SK-N-MC (cell line): ENCODE measurements at regions not wholly inside any gene's neighbourhood (a gene's known extent, or its start where the extent isn't known, plus 50 kb on each side); places are given as distances from the start of the nearest gene placed in this dataset.
"Not testable (repeated sequence)": the region's sequence is repeated elsewhere in the genome, so short reads cannot be mapped to it uniquely, and the experiment has no call there.

Experiments
- DNase-seq: peaks from one replicate; pipeline ENCODE4 v3.0.0-alpha.2; 2011; ENCODE audit warnings: low read depth, low spot score
- H3K27ac ChIP-seq: fragments of 200-600 bp; sonication (generic); 2 replicates; pipeline ENCODE4 v1.5.1; 2016; ENCODE audit warnings: mixed run types
- H3K36me3 ChIP-seq: fragments of 200-600 bp; sonication (generic); 2 replicates; pipeline ENCODE4 v1.6.1; 2017; ENCODE audit warnings: antibody characterized with exemption, low read length, mixed read lengths; ENCODE audit not compliant: insufficient read depth
- H3K4me3 ChIP-seq: fragments of 200-600 bp; sonication (generic); 2 replicates; pipeline ENCODE4 v1.5.1; 2016
- H3K9ac ChIP-seq: fragments of 200-600 bp; sonication (generic); 2 replicates; pipeline ENCODE4 v1.8.0; 2017; ENCODE audit warnings: mixed run types, mixed read lengths; ENCODE audit not compliant: insufficient read length
- H3K9me3 ChIP-seq: fragments of 200-600 bp; sonication (generic); 2 replicates; pipeline ENCODE4 v1.6.1; 2017; ENCODE audit warnings: low read depth, mild to moderate bottlenecking, antibody characterized with exemption, low read length, moderate library complexity, mixed read lengths

DNA sequence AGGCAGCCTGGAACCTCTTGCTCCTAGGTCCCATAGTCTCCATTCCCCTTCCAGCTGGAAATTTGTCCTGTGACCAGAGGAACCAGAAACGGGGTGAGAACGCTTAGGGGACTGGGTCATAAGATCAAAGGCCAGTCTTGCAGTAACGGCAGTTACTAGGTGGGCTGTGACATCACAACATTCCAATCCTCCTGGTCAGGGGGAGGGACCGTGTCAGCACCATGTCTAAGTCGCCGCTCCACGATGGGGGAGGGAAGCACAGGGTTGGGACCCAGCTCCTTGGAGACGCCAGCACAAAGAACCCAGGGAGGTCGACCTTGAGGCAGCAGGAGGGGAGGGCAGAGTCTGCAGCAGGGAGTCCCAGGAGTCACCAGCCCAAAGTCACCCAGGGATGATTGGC, 158.3 kb downstream of the GOLGA6L22 start:
- not testable (repeated sequence) for H3K4me3 ChIP-seq, H3K36me3 ChIP-seq, H3K9me3 ChIP-seq, DNase-seq, H3K9ac ChIP-seq, H3K27ac ChIP-seq

DNA sequence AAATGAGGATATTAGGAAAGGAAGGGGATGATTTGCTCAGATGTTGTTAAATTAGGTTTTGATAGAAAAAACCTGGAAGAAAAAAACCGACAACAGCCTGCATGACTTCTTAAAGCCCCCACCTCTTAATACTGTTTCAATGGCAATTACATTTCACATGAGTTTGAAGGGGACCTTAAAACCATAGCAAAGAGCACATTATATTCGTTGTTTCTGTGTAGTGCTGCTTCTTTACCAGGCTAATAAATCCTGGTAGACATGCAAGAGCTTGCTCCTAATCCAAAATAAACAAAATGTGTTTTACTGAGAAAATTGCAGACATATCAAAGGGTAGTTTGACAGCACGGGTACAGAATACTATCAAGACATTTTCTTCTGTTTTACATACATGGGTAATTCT, 154.7 kb upstream of the NIPA1 start:
- H3K9me3 ChIP-seq, H3K9ac ChIP-seq, H3K27ac ChIP-seq, H3K4me3 ChIP-seq, DNase-seq, H3K36me3 ChIP-seq: not testable (repeated sequence)

DNA sequence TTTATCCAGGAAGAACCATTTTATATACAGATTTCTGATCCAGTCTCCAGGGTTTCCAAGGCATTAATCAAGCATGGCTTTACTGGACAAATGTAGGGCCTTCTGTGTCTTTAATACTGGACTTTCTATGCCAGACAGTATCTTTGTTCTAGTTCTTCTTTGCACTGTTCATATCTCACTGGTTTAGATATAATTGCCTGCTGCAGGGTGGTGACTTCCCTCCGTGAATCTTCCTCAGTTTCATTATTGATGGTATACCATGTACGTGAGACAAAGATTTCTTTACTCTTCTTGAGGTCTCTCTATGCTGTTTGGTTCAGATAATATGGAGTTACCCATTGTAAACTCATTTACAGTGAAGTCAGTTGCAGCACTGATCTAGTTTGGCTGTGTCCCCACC, 146.5 kb upstream of the NIPA1 start:
- not testable (repeated sequence) for H3K27ac ChIP-seq, H3K36me3 ChIP-seq, H3K9ac ChIP-seq, DNase-seq, H3K9me3 ChIP-seq, H3K4me3 ChIP-seq

DNA sequence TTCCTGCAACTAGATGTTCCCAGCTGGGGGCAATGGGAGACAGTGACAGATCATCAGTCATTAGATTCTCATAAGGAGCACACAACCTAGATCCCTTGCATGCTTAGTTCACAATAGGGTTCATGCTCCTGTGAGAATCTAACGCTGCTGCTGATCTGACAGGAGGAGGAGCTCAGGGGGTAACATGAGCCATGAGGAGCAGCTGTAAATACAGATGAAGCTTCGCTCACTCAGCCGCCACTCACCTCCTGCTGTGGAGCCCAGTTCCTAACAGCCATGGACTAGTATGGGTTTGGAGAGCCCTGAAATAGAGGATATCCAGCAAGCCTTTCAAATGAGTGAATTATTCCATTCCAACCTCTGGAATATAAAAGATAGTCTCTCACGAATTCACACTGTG, 137.0 kb upstream of the NIPA1 start:
- H3K9ac ChIP-seq, H3K9me3 ChIP-seq, H3K36me3 ChIP-seq, DNase-seq, H3K27ac ChIP-seq, H3K4me3 ChIP-seq: not testable (repeated sequence)

DNA sequence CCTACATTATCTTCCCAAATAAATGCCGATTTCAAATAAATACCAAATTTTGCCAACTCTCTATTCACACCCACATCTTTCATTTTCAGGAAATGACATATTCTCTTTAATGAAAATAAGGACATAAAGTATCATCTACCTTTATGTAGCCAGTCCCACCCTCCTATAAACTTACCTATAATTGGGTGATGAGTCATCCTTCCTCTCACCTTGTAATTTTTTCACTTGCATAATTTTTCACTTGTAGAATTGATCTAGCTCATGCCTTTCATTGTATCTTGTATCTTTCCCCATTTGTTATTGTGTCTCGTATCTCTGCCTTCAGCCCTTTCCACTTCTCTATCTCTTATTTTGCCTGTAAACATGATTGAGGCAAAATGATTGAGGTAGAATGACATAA, 135.3 kb upstream of the NIPA1 start:
- not testable (repeated sequence) for H3K36me3 ChIP-seq, H3K9ac ChIP-seq, DNase-seq

DNA sequence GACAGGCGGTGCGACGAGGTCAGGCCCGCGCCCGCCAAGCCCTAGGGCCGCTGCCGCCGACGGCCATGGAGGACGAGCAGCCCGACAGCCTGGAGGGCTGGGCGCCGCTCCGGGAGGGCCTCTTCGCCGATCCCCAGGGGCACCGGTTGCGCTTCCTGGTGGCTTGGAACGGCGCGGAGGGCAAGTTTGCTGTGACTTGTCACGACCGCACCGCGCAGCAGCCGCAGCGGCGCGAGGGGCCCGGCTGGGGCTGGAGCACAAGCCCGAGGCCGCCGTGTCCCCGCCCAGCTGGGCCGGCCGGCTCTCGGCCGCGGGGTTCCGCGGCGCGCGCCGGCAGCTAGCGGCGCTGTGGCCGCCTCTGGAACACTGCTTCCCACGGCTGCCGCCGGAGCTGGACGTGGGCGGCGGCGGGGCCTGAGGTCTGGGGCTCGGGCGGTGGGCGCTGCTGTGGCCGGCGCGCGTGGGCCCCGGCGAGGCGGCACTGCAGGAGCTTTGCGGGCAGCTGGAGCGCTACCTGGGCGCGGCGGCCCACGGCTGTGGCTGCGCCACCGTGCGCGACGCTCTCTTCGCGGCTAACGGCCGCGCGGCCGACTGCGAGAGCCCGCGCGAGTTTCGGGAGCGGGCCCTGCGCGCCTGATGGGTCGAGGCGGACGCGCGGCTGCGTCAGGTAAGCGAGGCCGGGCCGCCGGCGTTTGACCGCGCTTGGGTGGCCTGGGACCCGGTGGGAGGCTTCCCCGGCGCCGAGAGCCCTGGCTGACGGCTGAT, 122.0 kb upstream of the NIPA1 start:
- DNase-seq, H3K9ac ChIP-seq, H3K4me3 ChIP-seq, H3K27ac ChIP-seq, H3K9me3 ChIP-seq, H3K36me3 ChIP-seq: not testable (repeated sequence)

More for the DNA sequence above, 135.3 kb upstream of the NIPA1 start:
- not testable (repeated sequence) for H3K4me3 ChIP-seq, H3K9me3 ChIP-seq, H3K27ac ChIP-seq

DNA sequence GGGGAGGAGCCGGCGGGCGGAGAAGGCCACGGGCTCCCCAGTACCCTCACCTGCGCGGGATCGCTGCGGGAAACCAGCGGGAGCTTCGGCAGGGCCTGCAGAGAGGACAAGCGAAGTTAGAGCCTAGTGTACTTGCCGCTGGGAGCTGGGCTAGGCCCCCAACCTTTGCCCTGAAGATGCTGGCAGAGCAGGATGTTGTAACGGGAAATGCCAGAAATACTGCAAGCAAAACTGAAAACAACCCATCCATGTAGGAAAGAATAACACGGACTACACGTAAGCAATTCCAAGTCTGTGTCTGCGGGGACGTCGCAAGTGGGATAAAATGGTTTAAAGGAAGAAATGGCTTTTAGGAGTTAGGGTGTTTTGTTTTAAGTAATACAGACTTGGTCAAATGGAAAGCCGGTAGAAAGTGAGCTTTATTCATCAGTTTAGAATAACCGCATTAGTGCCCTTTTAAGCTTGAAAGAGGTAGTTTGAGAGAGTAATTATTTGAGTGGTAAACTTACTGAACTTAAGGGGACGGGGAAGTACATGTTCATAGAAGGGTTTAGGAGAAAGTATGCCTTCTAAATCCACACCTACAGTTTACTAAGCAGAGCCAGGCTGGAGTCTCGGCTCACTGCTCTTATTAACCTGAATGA, 121.3 kb upstream of the NIPA1 start:
- DNase-seq, H3K9ac ChIP-seq, H3K36me3 ChIP-seq, H3K27ac ChIP-seq, H3K9me3 ChIP-seq: not testable (repeated sequence)
- 0 out of 2 replicates have a peak overlapping the region, but pooled peaks have one; percentile 30 for H3K4me3 ChIP-seq

DNA sequence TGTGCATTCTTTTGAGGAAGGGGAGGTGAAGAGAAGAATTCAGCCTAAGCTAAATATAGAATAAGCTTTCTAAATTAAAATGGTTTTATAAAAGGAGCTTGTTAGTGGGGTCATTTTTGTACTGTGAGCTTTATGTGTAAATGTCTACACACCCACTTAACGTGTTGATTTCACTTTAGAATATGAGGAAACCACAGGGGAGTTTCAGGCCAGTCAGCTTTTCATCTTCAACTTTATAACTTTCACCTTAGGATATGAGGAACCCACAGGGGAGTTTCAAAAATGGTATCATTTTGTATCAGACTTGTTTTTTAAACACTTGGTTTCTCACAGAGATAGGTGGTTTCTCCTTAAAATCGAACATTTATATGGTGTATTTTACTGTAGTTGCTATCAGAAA, 120.7 kb upstream of the NIPA1 start:
- not testable (repeated sequence) for H3K27ac ChIP-seq, H3K36me3 ChIP-seq, H3K9me3 ChIP-seq, DNase-seq, H3K9ac ChIP-seq
- H3K4me3 ChIP-seq, result 0 out of 2 replicates have a peak overlapping the region, but pooled peaks have one; percentile 30

DNA sequence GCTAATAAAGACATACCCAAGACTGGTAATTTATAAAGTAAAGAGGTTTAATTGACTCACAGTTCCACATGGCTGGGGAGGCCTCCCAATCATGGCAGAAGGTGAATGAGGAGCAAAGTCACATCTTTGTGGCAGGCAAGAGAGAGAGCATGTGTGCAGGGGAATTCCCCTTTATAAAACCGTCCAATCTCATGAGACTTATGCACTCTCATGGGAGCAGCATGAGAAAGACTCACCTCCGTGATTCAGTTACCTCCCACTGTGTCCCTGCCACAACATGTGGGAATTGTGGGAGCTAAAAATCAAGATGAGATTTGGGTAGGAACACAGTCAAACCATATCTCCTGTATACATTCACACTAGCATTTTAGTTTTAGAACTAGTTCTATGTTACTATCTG, 101.7 kb upstream of the NIPA1 start:
- H3K9ac ChIP-seq, H3K4me3 ChIP-seq, DNase-seq, H3K27ac ChIP-seq, H3K36me3 ChIP-seq, H3K9me3 ChIP-seq: not testable (repeated sequence)

DNA sequence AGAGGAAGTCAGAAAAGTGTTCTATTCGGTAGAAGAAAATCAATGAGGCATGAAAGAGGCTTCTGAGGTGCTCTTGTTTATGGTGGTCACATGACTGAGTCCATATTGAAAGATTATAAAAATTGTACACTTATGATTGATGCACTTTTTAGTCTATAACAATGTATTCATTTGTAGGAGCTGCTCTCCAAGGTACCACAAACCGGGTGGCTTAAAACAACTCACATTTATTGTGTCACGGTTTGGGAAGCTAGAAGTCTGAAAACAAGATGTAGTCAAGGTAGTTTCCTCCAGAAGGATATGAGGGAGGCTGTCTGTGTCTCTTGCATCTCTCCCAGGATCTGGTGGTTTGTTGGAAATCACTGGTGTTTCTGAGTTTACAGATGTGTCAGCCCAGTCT, 86.6 kb upstream of the NIPA1 start:
- not testable (repeated sequence) for DNase-seq, H3K9me3 ChIP-seq, H3K36me3 ChIP-seq, H3K9ac ChIP-seq, H3K4me3 ChIP-seq, H3K27ac ChIP-seq

DNA sequence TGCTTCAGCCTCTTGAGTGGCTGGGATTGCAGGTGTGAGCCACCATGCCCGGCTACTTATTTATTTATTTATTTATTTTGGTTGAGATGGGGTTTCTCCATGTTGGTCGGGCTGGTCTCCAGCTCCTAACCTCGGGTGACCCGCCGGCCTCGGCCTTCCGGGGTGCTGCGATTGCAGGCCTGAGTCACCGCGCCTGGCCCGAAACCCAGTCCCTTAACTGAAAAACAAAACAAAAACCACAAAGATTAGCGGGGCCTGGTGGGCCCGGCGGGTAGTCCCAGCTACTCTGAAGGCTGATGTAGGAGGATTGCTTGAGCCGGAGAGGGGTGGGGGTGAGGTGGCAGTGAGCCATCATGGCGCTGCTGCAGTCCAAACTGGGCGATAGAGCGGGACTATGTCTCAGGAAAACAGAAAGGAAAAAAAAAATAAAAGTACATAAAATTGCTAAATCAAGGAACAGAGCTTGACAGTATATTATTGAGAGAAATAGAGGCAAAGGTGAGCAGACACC, 75.6 kb upstream of the NIPA1 start:
- DNase-seq, H3K4me3 ChIP-seq, H3K9me3 ChIP-seq, H3K9ac ChIP-seq, H3K27ac ChIP-seq, H3K36me3 ChIP-seq: not testable (repeated sequence)

DNA sequence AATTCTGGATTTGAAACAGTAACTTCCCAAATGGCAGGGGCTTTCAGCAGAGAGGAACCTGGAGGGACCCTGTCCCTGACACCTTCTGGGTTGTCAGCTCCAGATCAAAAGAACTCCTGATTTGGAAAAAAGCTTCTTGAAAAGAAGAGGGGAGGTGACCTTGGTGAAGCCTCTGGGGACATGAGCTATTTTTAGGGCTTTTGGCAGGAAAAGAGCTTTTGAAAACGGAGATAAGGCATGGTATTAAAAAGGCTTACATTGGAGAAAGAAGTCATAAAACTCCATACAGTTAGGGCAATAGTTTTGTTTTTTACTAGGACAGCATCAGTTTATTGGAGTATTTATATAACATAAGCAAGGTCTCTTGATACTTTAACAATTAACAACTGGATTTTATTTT, 72.5 kb upstream of the NIPA1 start:
- not testable (repeated sequence) for H3K4me3 ChIP-seq, H3K27ac ChIP-seq, H3K36me3 ChIP-seq, H3K9me3 ChIP-seq, H3K9ac ChIP-seq, DNase-seq

DNA sequence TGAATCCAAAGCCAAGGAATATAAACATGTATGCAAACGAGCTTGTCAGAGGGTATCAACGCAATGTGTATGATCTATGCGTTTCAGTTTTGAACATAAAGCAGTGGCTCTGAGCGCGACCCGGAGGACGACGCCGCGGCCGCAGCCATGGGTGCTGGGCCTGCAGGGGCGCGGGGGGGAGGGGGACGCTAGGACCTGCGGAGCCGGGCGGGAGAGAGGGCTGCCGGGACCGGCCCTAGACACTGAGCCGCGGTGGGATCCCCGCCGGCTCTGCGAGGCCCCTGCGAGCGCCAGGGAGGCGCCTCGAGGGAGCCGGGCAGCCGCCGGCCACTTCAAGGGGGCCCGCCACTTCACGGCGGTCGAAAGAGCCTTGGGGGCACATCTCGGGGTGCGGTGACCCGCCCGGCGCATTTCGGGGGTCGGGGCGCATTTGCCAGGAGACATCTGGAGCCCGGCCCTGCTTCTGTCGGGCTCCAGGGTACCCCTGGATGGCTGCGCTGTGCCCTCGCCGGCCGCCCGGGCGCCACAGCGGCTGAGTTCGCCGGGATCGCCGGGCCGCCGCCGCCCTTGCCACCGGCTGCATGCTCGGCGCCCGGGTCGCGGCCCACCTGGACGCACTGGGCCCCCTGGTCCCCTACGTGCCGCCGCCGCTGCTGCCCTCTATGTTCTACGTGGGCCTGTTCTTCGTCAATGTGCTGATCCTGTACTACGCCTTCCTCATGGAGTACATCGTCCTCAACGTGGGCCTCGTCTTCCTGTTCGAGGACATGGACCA, 71.9 kb upstream of the NIPA1 start:
- H3K4me3 ChIP-seq, H3K27ac ChIP-seq: not testable (repeated sequence)

DNA sequence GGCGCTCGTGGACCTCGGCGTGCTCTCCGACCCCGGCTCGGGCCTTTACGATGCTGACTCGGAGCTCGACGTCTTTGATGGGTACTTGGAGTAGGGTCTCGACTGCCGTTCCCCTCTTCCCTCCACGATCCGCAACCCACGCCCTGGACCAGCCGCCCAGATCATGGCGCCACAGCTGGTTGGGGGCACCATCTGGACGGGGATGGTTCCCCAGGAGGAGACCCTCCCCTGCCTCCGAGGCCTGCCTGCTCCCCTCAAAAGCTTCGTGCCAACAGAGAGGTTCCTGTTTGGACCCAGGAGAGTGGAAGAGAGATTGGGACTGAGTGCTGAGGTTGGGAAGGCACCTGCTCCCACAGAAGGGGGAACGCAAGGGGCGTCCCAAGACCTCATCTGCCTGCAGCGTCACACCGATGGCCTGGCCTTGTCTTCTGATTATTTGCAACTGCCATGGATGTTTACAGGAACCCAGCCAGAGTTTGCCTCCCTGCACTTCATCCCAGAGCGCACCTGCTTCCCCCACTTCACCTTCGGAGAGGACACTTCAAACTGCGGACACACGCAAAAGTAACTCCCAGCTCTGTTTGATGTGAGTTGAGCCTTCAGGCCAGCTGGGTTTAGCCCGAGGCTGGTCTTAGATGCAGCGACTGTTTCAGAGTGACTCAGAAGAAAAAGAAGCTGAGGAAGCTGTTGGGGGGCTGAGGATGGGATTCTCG, 71.2 kb upstream of the NIPA1 start:
- not testable (repeated sequence) for H3K4me3 ChIP-seq, H3K27ac ChIP-seq, H3K36me3 ChIP-seq, H3K9me3 ChIP-seq, DNase-seq, H3K9ac ChIP-seq

More for the DNA sequence above, 71.9 kb upstream of the NIPA1 start:
- not testable (repeated sequence) for H3K36me3 ChIP-seq, DNase-seq, H3K9me3 ChIP-seq, H3K9ac ChIP-seq
